H1 (cell line): ENCODE measurements at regions not wholly inside any gene's neighbourhood (a gene's known extent, or its start where the extent isn't known, plus 50 kb on each side); places are given as distances from the start of the nearest gene placed in this dataset.

Experiments
- ASH2L ChIP-seq: fragments of 200-600, 300-600 bp; sonication (generic); IDR thresholded peaks from one replicate; pipeline ENCODE4 v1.7.1; 2017; ENCODE audit warnings: low read length
- ATF2 ChIP-seq: IDR thresholded peaks from 2 replicates; pipeline ENCODE4 v1.6.1; 2012; ENCODE audit warnings: low read length, inconsistent platforms
- BRCA1 ChIP-seq: IDR thresholded peaks from 2 replicates; pipeline ENCODE4 v1.6.1; 2012; ENCODE audit warnings: low read depth, low read length, improper control_type of control experiment
- CTCF ChIP-seq, 3 experiments: IDR thresholded peaks; 1 replicate in 2 of 3; 2 replicates in 1 of 3; pipeline versions ENCODE4 v1.5.1 to v1.6.1; 2011; ENCODE audit warnings: low read length in 3 of 3, mild to moderate bottlenecking in 3 of 3, inconsistent platforms in 2 of 3, low read depth in 1 of 3, moderate library complexity in 1 of 3; ENCODE audit not compliant: insufficient read depth in 1 of 3; ENCODE audit errors: control extremely low read depth in 1 of 3
- EZH2 ChIP-seq: fragments of 200-600 bp; sonication (generic); IDR thresholded peaks from 2 replicates; pipeline ENCODE4 v1.7.1; 2012; ENCODE audit warnings: low read depth, mild to moderate bottlenecking, moderate library complexity, low read length, inconsistent platforms; ENCODE audit not compliant: severe bottlenecking
- HDAC2 ChIP-seq, 2 experiments: fragments of 300-600 bp in 1 of 2; sonication (generic) in 1 of 2; IDR thresholded peaks; 2 replicates each; pipeline ENCODE4 v1.6.1; 2011 to 2012; ENCODE audit warnings: low read depth in 2 of 2, low read length in 2 of 2, mild to moderate bottlenecking in 2 of 2, moderate library complexity in 2 of 2, borderline replicate concordance in 1 of 2, inconsistent platforms in 1 of 2
- JUND ChIP-seq: IDR thresholded peaks from 2 replicates; pipeline ENCODE4 v1.6.1; 2011; ENCODE audit warnings: mild to moderate bottlenecking, improper control_type of control experiment, low read length
- KDM4A ChIP-seq: IDR thresholded peaks from one replicate; pipeline ENCODE4 v1.7.1; 2012; ENCODE audit warnings: low read depth, mild to moderate bottlenecking, moderate library complexity, low read length, inconsistent platforms; ENCODE audit not compliant: severe bottlenecking
- POLR2A ChIP-seq, 2 experiments: IDR thresholded peaks; 1 replicate in 1 of 2; 2 replicates in 1 of 2; pipeline ENCODE4 v1.6.1; 2011; ENCODE audit warnings: low read depth in 2 of 2, low read length in 2 of 2, mild to moderate bottlenecking in 2 of 2; ENCODE audit errors: control extremely low read depth in 1 of 2
- POLR2AphosphoS5 ChIP-seq: IDR thresholded peaks from 2 replicates; pipeline ENCODE4 v1.6.1; 2011; ENCODE audit warnings: low read depth, low read length
- SP1 ChIP-seq: IDR thresholded peaks from 2 replicates; pipeline ENCODE4 v1.6.1; 2011; ENCODE audit warnings: low read depth, low read length
- USF2 ChIP-seq: IDR thresholded peaks from 2 replicates; pipeline ENCODE4 v1.6.1; 2011; ENCODE audit warnings: low read length, improper control_type of control experiment

GRCh38 chr21:33998402-33998801, 75.0 kb upstream of the MRPS6 start:
- TF ChIP-seq CTCF (IDR thresholded peaks at IDR 0.05; ENCODE audit: control extremely low read depth in 1 of 3, insufficient read depth in 1 of 3, low read depth in 1 of 3, low read length in 3 of 3) (no peak), HDAC2 (IDR thresholded peaks at IDR 0.05; ENCODE audit: borderline replicate concordance in 1 of 2, low read depth in 2 of 2, low read length in 2 of 2) (no peak), POLR2AphosphoS5 (no peak), JUND (no peak), BRCA1 (no peak), EZH2 (no peak), USF2 (no peak), SP1 (no peak), KDM4A (no peak), ATF2 (no peak), POLR2A (IDR thresholded peaks at IDR 0.05; ENCODE audit: control extremely low read depth in 1 of 2, low read depth in 2 of 2, low read length in 2 of 2) (no peak), ASH2L (no peak)
